Lung (tissue), 11 donors: ENCODE measurements at regions not wholly inside any gene's neighbourhood (a gene's known extent, or its start where the extent isn't known, plus 50 kb on each side); places are given as distances from the start of the nearest gene placed in this dataset.

ENCODE experiments used
- ATAC-seq: fragments of 200-7000 bp; cut with Tn5 transposase; one replicate; pipeline ENCODE4 v1.9.1; 2020; ENCODE audit warnings: moderate number of reproducible peaks; ENCODE audit not compliant: insufficient read depth, low FRiP score
- DNase-seq, 3 donors: peaks; one replicate each; pipeline ENCODE4 v3.0.0-alpha.2; 2013 to 2017
- H3K27ac ChIP-seq, 2 donors: one replicate each; pipeline ENCODE4 v1.5.1; 2013; ENCODE audit warnings: mild to moderate bottlenecking in 2 of 2, moderate library complexity in 2 of 2, control low read depth in 1 of 2, inconsistent platforms in 1 of 2, low read depth in 1 of 2, low read length in 1 of 2
- H3K27me3 ChIP-seq, 3 donors: one replicate each; pipeline ENCODE4 v1.5.1; 2013; ENCODE audit warnings: low read length in 2 of 3; ENCODE audit not compliant: control insufficient read depth in 3 of 3, insufficient read depth in 3 of 3
- H3K36me3 ChIP-seq, 4 donors: one replicate each; pipeline ENCODE4 v1.5.1; 2013; ENCODE audit warnings: low read length in 4 of 4, mild to moderate bottlenecking in 1 of 4, moderate library complexity in 1 of 4; ENCODE audit not compliant: control insufficient read depth in 4 of 4, insufficient read depth in 4 of 4
- H3K4me1 ChIP-seq, 5 donors: one replicate each; pipeline ENCODE4 v1.5.1; 2013; ENCODE audit warnings: low read length in 5 of 5, mild to moderate bottlenecking in 2 of 5, moderate library complexity in 1 of 5; ENCODE audit not compliant: control insufficient read depth in 5 of 5, insufficient read depth in 5 of 5
- H3K4me3 ChIP-seq: one replicate; pipeline ENCODE4 v1.5.1; 2013; ENCODE audit warnings: mild to moderate bottlenecking, control low read depth, moderate library complexity
- H3K9ac ChIP-seq, 2 donors: one replicate each; pipeline ENCODE4 v1.5.1; 2013; ENCODE audit warnings: low read length in 2 of 2, control low read depth in 1 of 2; ENCODE audit not compliant: insufficient read depth in 1 of 2
- H3K9me3 ChIP-seq, 4 donors: one replicate each; pipeline ENCODE4 v1.5.1; 2013; ENCODE audit warnings: low read length in 3 of 4, mild to moderate bottlenecking in 1 of 4, moderate library complexity in 1 of 4; ENCODE audit not compliant: control insufficient read depth in 4 of 4, insufficient read depth in 3 of 4
- WGBS, 2 donors: extraction: QIAGEN DNeasy Blood & Tissue Kit; methylation state at CpG; one replicate each; pipeline ENCODE4 v1.1.7; 2013; 5-methylcytosine and 5-hydroxymethylcytosine counted together
- TF ChIP-seq, protein P1 (sequence below): IDR thresholded peaks from 2 replicates; pipeline ENCODE4 v1.5.1; 2012; ENCODE audit warnings: mild to moderate bottlenecking; ENCODE audit errors: control extremely low read depth, extremely low read depth
- donor health status: control.
- donor health status: control.
- donor health status: Bipolar disorder and iron deficiency.
- donor health status: healthy.
- donor health status: DM: yes; HTN: yes; CAD: no.

DNA sequence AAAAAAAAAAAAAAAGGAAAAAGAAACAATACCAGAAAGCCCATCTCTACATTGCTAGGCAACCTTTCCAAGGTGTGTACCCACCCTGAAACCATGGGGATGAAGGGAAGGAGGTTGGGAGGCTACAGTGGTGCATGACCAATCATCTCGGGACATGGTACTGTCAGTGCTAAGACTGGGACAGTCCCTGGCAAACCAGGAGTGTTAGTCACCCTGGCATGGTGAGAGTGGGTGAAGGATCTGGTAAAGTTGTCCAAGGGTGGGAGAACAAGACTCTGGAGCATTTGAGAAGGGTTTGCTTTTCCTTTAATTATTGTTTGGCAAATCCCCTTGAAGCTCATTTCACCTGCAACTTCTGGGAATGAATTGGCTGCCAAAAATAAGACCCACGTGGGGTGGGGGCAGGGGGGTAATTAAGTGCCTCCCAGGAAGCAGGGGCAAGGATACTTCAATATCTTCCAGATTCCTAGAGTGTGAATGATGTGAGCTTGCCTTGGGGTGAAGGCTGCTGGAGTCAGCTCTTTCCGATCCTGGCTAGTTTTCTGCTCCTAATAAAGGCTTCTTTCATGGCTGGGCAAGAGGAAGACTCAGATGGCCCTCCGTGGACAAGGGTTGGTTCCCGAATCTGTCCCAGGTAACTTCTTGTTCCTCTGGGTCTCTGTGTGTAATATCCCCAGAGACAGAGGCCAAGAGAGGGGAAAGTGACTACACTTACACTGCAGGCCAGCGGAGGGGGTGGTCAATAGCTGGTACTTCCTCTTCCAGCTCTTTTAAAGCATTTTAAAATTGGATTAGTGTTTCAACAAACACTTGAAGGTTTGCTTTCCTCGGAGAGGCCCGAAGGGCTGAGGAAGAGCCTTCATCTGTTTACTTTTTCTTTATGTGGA, 61.6 kb upstream of the SPRY4 start:
- TF ChIP-seq, protein P1, sequence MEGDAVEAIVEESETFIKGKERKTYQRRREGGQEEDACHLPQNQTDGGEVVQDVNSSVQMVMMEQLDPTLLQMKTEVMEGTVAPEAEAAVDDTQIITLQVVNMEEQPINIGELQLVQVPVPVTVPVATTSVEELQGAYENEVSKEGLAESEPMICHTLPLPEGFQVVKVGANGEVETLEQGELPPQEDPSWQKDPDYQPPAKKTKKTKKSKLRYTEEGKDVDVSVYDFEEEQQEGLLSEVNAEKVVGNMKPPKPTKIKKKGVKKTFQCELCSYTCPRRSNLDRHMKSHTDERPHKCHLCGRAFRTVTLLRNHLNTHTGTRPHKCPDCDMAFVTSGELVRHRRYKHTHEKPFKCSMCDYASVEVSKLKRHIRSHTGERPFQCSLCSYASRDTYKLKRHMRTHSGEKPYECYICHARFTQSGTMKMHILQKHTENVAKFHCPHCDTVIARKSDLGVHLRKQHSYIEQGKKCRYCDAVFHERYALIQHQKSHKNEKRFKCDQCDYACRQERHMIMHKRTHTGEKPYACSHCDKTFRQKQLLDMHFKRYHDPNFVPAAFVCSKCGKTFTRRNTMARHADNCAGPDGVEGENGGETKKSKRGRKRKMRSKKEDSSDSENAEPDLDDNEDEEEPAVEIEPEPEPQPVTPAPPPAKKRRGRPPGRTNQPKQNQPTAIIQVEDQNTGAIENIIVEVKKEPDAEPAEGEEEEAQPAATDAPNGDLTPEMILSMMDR: no peak
- DNase-seq (peak; percentile 50 to 76 (median 67)), ATAC-seq (peak; percentile 54)
- H3K27ac ChIP-seq: peak overlapping the region in 1 of 2 donors; percentile 55
- peaks cover 0 to 50% (median 27%) of the 10 kb centered on the region in 5 donors for H3K4me1 ChIP-seq
- H3K36me3 ChIP-seq: no peaks in the 10 kb centered on the region
- H3K4me3 ChIP-seq: no peak overlapping the region
- WGBS, 2 donors: 45 to 47% methylated on average over 8 of the region's 8 CpGs
- H3K9ac ChIP-seq: no peak overlapping the region
- peaks cover 0 to 1% (median 0%) of the 10 kb centered on the region in 4 donors for H3K9me3 ChIP-seq
- no peaks in the 10 kb centered on the region for H3K27me3 ChIP-seq

DNA sequence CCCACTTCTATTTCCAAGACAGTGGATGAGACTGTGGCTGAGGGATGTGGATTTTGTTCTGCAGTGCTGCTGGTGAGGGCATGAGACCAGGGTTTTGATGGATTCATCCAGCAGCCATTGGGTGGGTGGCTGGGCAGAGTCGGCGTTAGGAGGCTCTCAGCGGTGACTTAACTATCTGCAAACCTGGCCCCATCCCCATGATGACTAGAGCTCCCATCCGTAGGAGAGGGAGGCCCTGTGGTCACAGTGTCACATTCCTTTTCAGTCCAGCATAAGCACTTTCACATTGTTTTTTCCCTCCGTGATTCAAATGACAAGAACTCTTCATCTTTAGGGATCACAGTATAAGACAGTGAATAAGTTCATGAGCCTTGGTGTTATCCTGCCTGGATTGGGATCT, 60.4 kb upstream of the SPRY4 start:
- TF ChIP-seq, protein P1: no peak

GRCh38 chr5:142384014-142384413, 59.2 kb upstream of the SPRY4 start:
- TF ChIP-seq, protein P1: no peak
- DNase-seq (no peak), ATAC-seq (no peak)
- Histone ChIP-seq H3K4me1 (peaks cover 0 to 27% (median 7%) of the 10 kb centered on the region in 5 donors), H3K4me3 (no peak overlapping the region), H3K9me3 (peaks cover 0 to 1% (median 0%) of the 10 kb centered on the region in 4 donors), H3K36me3 (no peaks in the 10 kb centered on the region), H3K27me3 (no peaks in the 10 kb centered on the region), H3K9ac (no peak overlapping the region), H3K27ac (no peak overlapping the region)
- WGBS, 2 donors: 62 to 78% methylated on average over 3 of the region's 3 CpGs

More for the DNA sequence above, 60.4 kb upstream of the SPRY4 start:
- H3K9me3 ChIP-seq: peaks cover 0 to 1% (median 0%) of the 10 kb centered on the region in 4 donors
- DNase-seq (no peak), ATAC-seq (no peak)
- H3K4me3 ChIP-seq: no peak overlapping the region
- H3K27me3 ChIP-seq: no peaks in the 10 kb centered on the region
- peaks cover 0 to 38% (median 16%) of the 10 kb centered on the region in 5 donors for H3K4me1 ChIP-seq
- H3K36me3 ChIP-seq: no peaks in the 10 kb centered on the region
- no peak overlapping the region for H3K9ac ChIP-seq
- H3K27ac ChIP-seq: no peak overlapping the region
- 72 to 80% methylated on average over 5 of the region's 5 CpGs for WGBS, 2 donors
